NCI-H2107 (cell line): ENCODE measurements at regions not wholly inside any gene's neighbourhood (a gene's known extent, or its start where the extent isn't known, plus 50 kb on each side); places are given as distances from the start of the nearest gene placed in this dataset.

ENCODE experiments used
- DNase-seq: peaks from one replicate; lab custom pipeline; 2025; lab: John Stamatoyannopoulos, UW

DNA sequence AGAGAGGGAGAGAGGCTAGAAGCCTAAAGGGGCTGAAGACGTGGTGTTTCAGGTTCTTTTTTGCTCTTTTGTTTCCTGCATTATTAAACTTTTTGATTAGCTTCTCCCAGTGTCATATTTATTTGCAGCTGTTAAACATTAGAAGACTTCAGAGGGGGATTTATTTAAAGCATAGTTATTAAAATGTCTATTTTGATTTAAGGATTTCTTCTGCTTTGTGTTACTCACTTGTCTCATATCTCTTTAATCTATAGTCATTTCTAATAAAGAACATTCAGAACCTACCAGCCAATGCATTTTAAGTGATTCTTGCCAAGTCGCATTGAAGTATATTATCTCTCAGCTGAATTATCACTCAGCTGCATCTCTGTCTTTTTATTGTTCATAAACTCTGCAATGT, 152.0 kb upstream of the DYRK2 start:
- DNase-seq, result no peak

DNA sequence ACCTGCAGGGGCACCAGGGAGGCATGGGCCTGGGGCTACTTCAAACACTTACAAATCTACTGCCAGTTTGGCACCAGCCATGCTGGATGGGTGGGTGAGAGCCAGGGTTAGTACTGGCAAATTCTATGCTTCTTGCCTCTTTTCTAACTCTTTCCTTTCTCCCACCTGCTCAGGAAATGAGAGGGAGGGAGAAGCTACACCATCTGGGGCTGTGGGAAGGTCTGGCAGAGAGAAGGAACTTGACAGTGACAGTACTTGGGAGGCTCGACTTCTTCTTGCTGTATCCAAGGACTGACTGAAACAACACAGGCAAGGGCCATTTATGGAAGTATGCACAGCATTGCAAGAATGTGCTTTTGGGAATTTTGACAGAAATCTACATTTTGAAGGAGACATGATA, 149.6 kb upstream of the DYRK2 start:
- no peak for DNase-seq

DNA sequence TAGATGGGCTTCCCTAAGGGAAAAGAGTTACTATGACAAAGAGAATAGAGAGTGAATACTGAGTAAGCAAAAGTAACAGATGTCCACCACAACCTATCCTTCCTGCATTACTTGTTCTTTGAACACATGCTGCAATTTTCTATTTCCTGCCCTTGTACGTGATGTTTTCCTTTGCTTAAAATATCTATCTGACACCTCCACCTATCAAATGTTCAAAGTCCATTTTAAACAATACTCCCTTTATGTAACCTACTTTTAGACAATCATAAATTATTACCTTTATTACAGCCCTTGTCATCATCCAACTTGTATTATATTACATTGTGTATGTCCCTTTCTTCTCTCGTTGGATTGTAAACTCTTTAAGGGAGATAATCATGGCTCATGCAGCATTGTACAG, 147.2 kb upstream of the DYRK2 start:
- no peak for DNase-seq

DNA sequence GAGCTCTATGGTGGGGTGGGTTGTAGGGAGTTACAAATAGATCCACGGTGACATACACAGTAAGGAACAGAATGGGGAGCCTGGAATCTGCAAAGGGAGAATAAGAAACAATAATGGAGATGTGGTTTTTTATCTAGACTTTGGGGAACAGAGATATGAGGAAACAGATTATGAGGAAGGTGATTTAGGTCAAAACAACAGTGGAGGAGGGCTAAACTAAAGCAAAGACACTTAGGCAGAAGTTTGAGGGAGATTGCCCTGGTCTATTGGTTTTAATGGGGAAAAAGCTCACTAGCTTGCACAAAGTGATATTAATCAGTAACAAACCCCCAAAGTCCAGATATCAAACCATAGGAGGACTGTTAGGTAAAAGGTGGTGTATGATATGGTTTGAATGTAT, 144.5 kb upstream of the DYRK2 start:
- DNase-seq, result no peak

DNA sequence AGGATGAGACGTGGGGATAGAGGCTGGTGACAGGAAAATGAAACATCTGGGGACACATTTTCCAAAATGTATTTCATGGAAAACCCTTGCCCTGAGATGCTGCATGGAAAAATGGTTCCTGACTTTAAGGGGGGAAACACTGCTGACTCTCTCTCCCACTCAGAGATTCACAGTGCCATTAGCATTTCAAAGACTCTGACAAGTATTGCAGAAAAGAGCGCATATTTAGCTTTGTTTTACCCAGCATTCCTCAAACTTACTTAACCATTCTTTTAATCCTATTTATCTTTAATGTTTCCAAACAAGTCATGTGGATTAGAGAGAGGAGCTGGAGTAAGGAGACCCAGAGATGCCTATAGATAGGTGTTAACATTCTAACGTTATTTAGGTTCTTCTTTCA, 141.8 kb upstream of the DYRK2 start:
- no peak for DNase-seq

DNA sequence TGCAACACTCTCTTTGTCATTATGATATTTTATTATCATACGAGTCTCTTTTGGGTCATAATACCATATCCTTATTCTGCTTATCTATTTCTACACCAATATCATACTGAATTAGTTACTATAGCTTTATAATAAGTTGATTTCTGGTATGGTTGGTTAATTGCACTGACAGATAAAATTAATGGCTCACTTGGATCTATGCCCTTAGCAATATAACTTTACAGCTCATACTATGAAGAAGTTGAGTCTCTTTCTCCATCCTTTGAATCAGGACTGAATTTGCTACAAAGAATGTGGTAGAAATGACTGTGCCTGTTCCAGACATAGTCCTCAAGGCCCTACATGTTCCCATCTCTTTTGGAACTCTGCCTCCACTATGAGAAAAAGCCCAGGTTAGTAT, 139.7 kb upstream of the DYRK2 start:
- DNase-seq, result no peak

DNA sequence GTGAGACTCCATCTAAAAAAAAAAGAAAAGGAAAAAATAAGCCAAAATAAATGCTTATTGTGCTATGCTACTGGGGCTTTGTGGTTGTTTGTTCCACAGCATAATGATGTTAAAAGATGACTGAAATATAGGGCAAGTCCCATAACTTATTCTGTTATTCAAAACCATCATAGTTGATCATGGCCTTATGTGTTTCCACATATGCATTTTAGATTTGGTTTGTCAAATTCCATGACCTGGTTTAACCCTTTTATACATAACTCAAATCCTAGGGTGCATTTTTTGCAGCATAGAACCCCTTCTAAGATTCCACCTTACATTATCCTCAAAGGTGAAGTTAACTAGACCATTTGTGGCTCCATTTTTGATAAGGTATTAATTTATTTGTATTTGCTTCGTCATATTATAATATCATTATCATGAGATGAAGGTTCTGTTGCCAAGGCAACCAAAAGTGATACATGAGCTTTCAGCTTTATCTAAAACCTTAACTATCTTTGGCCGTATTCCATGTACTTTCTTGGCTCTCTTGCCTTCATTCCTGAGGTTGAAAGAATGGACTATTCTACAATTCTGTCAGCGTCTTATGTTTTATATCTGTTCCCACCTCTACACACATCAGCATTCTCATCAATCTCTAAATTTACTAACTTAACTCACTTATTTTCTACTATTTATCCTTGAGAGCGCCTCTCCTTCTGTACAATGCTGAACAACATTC, 138.7 kb upstream of the DYRK2 start:
- DNase-seq, result no peak

- no peak for DNase-seq
Measured at GRCh38 chr12:67512061-67512460, 136.5 kb upstream of the DYRK2 start.

- DNase-seq, result no peak
Measured at GRCh38 chr12:67514502-67514901, 134.0 kb upstream of the DYRK2 start.

- DNase-seq, result peak; percentile 71
Measured at GRCh38 chr12:67515679-67516340, 132.7 kb upstream of the DYRK2 start.

- DNase-seq, result no peak
Measured at GRCh38 chr12:67517181-67517887, 131.2 kb upstream of the DYRK2 start.

GRCh38 chr12:67519484-67520433, 128.8 kb upstream of the DYRK2 start:
- peak; percentile 50 for DNase-seq

GRCh38 chr12:67520606-67521005, 127.9 kb upstream of the DYRK2 start:
- DNase-seq, result no peak

DNA sequence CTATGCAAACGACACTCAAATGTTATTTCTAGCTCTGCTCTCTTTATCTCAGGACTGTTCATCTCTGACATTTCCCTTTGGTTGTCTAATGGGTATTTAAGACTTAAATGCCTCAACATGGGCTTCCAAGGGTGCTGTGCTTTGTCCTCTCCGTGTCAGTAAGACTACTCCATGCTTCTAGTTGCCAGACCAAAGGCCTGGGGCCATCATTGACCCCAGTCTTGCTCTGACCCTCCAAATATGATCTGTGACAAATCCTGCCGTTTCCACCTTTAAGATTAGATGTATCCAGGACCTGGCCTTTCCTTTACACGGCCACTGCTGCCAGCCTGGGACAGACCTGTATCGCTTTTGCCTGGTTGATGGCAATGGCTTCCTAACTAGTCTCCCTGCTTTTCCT, 126.3 kb upstream of the DYRK2 start:
- no peak for DNase-seq

DNA sequence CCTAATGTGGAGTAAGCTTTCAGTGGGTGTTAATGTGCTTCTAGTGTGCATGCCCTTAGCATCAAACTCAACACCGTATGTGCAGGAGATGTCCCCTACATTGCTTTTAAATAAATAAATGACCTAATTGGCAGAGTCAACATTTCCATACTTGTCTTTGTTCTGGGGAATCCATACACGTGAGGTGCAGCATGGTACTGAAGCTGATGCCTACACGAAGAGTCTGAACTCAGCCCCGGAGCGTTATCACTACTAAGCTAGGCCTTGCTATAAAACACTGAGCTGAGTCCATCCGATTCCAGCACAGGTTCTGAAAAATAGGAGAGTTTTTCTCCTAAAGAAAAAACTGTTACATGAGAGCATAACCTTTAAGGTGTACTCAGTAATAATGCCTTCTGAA, 125.0 kb upstream of the DYRK2 start:
- DNase-seq, result no peak

DNA sequence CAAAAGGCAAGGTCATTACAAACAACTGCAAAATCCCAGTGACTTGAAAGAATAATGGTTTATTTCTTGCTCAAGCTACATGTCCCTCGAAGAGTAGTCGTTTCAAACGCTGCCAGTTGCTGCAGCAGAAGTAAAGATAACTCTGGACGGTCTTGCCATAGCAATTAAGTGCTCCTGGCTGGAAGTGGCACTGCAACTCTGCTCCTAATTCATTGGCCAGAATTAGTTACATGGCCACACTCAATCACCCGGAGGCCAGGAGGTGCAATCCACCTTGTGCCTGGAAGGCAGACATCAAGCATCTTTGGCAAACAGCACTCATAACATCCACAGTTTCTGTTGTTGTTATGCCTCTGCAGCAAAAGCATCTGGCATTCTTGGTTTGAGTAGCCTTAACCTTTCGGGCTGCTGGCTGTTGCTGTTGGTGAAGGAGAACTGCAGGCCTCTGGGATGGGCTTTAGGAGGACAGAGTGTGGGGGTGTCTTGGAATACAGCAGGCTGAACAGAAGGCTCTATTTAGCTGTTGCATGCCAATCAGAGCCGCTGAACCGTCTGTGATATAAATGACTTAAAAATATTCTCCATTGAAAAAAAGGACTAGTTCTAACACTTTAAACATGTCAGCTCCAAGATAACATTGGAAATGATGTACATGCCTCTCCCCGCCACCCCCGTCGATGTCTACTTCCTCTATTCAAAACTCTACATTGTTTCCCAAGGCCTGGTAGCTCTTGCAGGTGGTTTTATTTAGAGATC, 123.5 kb upstream of the DYRK2 start:
- DNase-seq, result no peak

GRCh38 chr12:67525617-67525884, 123.0 kb upstream of the DYRK2 start:
- no peak for DNase-seq

DNA sequence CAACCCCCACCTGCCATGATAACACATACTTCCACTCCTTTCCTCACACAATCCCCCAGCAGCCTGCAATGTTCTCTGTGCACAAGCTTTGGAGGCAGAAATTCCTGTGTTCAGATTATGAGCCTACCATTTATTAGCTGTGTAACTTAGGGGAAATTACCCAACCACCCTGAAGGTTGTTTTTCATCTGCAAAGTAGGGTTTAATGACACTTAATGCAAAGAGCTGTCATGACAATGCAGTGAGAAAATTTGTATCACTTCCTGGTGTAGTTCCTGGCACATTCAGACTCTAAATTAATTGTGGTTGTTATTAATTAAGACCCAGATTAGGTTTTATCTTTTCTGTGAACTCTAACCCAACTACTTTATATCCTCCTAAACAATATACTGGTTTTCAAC, 122.4 kb upstream of the DYRK2 start:
- no peak for DNase-seq

DNA sequence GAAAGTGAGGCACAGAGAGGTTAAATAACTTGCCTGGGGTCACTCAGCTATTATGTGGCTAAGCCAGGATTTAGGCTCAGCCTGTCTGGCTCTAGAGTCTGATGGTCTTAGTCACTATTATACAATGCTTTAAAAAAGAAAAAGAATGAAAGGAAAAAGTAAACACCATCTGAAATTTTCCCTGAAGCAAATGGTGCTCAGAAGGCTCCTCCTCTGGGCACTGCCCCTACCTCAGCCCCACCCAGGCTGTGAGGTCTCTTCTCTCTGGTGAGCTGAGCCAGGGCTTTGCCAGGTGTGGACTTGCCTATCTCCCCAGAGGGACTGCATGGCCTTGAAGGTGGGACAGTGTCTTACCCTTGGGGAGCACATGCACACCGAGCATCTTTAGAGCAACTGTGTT, 117.5 kb upstream of the DYRK2 start:
- no peak for DNase-seq

DNA sequence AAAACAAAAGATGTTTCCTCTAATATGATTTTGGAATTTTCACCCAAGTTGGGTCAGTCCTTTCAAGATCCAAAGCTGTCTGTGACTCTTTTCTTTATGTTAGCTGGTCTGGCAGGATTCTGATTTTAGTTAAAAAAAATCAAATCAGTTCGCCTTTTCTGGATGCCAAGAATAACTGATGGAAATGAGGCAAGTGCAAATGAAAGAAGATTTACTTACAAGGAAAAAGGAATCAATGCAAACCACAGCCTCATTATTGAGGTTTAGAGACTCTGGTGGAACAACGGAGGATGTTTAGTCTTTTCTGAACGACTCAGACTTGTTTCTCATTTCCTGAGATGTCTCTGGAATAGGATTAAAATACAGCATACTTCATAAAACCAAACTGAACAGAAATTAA, 117.0 kb upstream of the DYRK2 start:
- DNase-seq, result no peak

DNA sequence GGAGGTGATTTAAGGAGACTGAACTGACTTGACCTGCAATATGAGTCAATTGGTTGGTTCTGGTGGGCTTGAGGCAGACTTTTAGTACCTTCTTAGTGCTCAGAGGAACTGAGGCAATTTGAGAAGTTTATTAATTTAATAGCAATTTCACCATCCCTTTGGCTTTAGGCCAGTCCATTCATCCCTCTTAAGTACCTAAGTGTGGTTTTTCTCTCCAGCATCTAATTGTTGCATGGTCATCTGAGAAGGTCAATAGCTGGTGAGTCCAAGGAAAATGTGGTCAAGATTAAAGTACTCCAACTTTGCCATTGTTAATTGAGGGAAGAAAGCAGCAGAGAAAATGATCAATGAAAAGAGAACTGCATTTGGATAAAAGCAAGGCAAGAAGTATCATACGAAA, 115.4 kb upstream of the DYRK2 start:
- no peak for DNase-seq

- no peak for DNase-seq
Measured at GRCh38 chr12:67534046-67534445, 114.5 kb upstream of the DYRK2 start.
